Activated CD8-positive, alpha-beta memory T cell treated with anti-CD3 and anti-CD28 coated beads, Interleukin-2, amount 50 U/mL, for 24 hours (primary cell): ENCODE measurements at regions not wholly inside any gene's neighbourhood (a gene's known extent, or its start where the extent isn't known, plus 50 kb on each side); places are given as distances from the start of the nearest gene placed in this dataset.

Source experiments
- DNase-seq: peaks from one replicate; pipeline ENCODE4 v3.0.0-alpha.2; 2020; ENCODE audit errors: extremely low read depth

GRCh38 chr13:78228211-78228610 lies 309.6 kb upstream of the EDNRB start:
- no peak for DNase-seq

- no peak for DNase-seq
Observed at GRCh38 chr13:78227709-78228108, 309.1 kb upstream of the EDNRB start.

- DNase-seq = no peak
Observed at GRCh38 chr13:78215458-78216108, 297.0 kb upstream of the EDNRB start.

- no peak for DNase-seq
Observed at GRCh38 chr13:78201411-78201810, 282.8 kb upstream of the EDNRB start.

- no peak for DNase-seq
Observed at GRCh38 chr13:78198821-78199220, 280.2 kb upstream of the EDNRB start.

GRCh38 chr13:78198419-78198818 lies 279.8 kb upstream of the EDNRB start:
- DNase-seq = no peak

- DNase-seq = no peak
Observed at GRCh38 chr13:78197231-78197630, 278.6 kb upstream of the EDNRB start.

- DNase-seq = no peak
Observed at GRCh38 chr13:78194904-78195639, 276.4 kb upstream of the EDNRB start.

- no peak for DNase-seq
Observed at GRCh38 chr13:78193846-78194245, 275.2 kb upstream of the EDNRB start.

GRCh38 chr13:78192716-78193115 lies 274.1 kb upstream of the EDNRB start:
- DNase-seq = no peak

- DNase-seq = no peak
Observed at GRCh38 chr13:78190296-78190695, 271.7 kb upstream of the EDNRB start.

- no peak for DNase-seq
Observed at GRCh38 chr13:78187781-78188180, 269.1 kb upstream of the EDNRB start.

- DNase-seq = no peak
Observed at GRCh38 chr13:78185700-78186099, 267.1 kb upstream of the EDNRB start.

- no peak for DNase-seq
Observed at GRCh38 chr13:78183732-78184131, 265.1 kb upstream of the EDNRB start.

GRCh38 chr13:78182813-78183212 lies 264.2 kb upstream of the EDNRB start:
- no peak for DNase-seq

GRCh38 chr13:78177306-78177705 lies 258.7 kb upstream of the EDNRB start:
- no peak for DNase-seq

- DNase-seq = no peak
Observed at GRCh38 chr13:78176880-78177279, 258.2 kb upstream of the EDNRB start.

- DNase-seq = no peak
Observed at GRCh38 chr13:78169386-78169785, 250.8 kb upstream of the EDNRB start.

GRCh38 chr13:78168981-78169380 lies 250.3 kb upstream of the EDNRB start:
- no peak for DNase-seq

- DNase-seq = no peak
Observed at GRCh38 chr13:78161266-78161665, 242.6 kb upstream of the EDNRB start.

GRCh38 chr13:78160793-78161192 lies 242.2 kb upstream of the EDNRB start:
- no peak for DNase-seq

GRCh38 chr13:78152415-78152814 lies 233.8 kb upstream of the EDNRB start:
- no peak for DNase-seq

- DNase-seq = no peak
Observed at GRCh38 chr13:78147905-78148304, 229.3 kb upstream of the EDNRB start.

- DNase-seq = no peak
Observed at GRCh38 chr13:78145276-78145675, 226.6 kb upstream of the EDNRB start.
